Peyer's patch (tissue), 4 donors: ENCODE measurements at regions not wholly inside any gene's neighbourhood (a gene's known extent, or its start where the extent isn't known, plus 50 kb on each side); places are given as distances from the start of the nearest gene placed in this dataset.

Experiments used
- DNase-seq, 3 donors: peaks; one replicate each; pipeline ENCODE4 v3.0.0-alpha.2; 2017 to 2019
- H3K27ac ChIP-seq, 4 donors: fragments of 200-600 bp; sonication (generic); one replicate each; pipeline ENCODE4 v1.5.1; 2016 to 2019
- H3K27me3 ChIP-seq, 2 donors: fragments of 200-600 bp; sonication (generic); one replicate each; pipeline ENCODE4 v1.5.1; 2019
- H3K36me3 ChIP-seq, 3 donors: fragments of 200-600 bp; sonication (generic); one replicate each; pipeline ENCODE4 v1.5.1; 2016 to 2019
- H3K4me1 ChIP-seq, 4 donors: fragments of 200-600 bp; sonication (generic); one replicate each; pipeline ENCODE4 v1.5.1; 2016 to 2019
- H3K4me3 ChIP-seq, 4 donors: fragments of 200-600 bp; sonication (generic); 1 replicate in 3 of 4; 2 replicates in 1 of 4; pipeline ENCODE4 v1.5.1; 2016 to 2019; ENCODE audit warnings: mild to moderate bottlenecking in 1 of 4
- H3K9me3 ChIP-seq, 4 donors: fragments of 200-600 bp; sonication (generic); one replicate each; pipeline ENCODE4 v1.5.1; 2016 to 2019; ENCODE audit warnings: mild to moderate bottlenecking in 1 of 4
- CTCF ChIP-seq, 6 experiments: fragments of 450-650 bp in 4 of 6; fragments of 200-600 bp in 2 of 6; sonication (generic) in 1 of 6; IDR thresholded peaks; one replicate each; pipeline ENCODE4 v1.5.1; 2017 to 2019; ENCODE audit warnings: antibody characterized with exemption in 6 of 6, mild to moderate bottlenecking in 3 of 6, moderate library complexity in 1 of 6
- POLR2A ChIP-seq, 2 donors: fragments of 450-650 bp; IDR thresholded peaks; one replicate each; pipeline ENCODE4 v1.5.1; 2017; ENCODE audit warnings: antibody characterized with exemption in 2 of 2, mild to moderate bottlenecking in 2 of 2, moderate library complexity in 2 of 2

DNA sequence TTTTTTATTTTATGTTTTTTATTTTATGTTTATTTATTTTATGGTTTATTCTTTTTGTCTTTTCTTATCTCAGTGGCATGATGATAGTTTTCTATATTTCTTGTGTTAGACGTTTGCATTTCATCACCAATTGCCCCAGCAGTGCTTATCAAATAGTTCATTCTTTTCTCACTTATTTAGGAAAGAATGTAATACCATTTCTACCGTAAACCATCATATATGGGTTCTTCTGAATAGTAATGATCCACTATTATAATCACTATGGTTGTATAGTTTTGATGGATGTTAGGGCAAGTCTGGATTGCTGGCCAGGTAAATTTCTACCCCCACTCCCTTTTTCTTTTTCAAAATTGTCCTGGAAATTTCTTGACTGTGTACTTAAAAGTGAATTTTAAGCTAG, 134.6 kb upstream of the FBXO33 start:
- no peaks in the 10 kb centered on the region for H3K36me3 ChIP-seq
- no peak overlapping the region for H3K4me3 ChIP-seq
- H3K4me1 ChIP-seq: no peaks in the 10 kb centered on the region
- H3K27ac ChIP-seq: no peak overlapping the region
- DNase-seq: no peak
- no peaks in the 10 kb centered on the region for H3K27me3 ChIP-seq
- H3K9me3 ChIP-seq: no peaks in the 10 kb centered on the region
- TF ChIP-seq POLR2A (IDR thresholded peaks at IDR 0.05) (no peak), CTCF (IDR thresholded peaks at IDR 0.05) (no peak)

DNA sequence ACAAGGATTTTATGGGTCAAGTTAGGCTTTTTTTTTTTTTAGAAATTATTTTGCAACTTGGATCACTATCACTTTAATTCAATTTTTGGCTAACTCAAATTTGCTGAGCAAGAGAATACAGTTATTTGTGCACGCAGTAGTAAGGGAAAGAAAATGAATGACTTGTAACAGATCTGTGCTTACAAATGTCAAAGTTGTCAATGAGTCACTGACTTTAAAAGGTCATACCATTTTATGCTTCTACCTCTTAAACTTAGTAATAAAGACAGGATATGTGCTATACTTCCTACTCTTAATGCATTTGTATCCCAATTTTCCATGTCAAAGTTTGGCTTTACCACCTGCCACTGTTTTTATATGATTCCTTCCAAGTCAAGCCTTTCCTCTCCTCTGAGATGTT, 131.1 kb upstream of the FBXO33 start:
- no peak overlapping the region for H3K4me3 ChIP-seq
- no peaks in the 10 kb centered on the region for H3K27me3 ChIP-seq
- TF ChIP-seq CTCF (IDR thresholded peaks at IDR 0.05) (no peak), POLR2A (IDR thresholded peaks at IDR 0.05) (no peak)
- H3K9me3 ChIP-seq: peaks cover 0 to 8% (median 0%) of the 10 kb centered on the region in 4 donors
- H3K4me1 ChIP-seq: no peaks in the 10 kb centered on the region
- H3K36me3 ChIP-seq: no peaks in the 10 kb centered on the region
- no peak overlapping the region for H3K27ac ChIP-seq
- DNase-seq: no peak

DNA sequence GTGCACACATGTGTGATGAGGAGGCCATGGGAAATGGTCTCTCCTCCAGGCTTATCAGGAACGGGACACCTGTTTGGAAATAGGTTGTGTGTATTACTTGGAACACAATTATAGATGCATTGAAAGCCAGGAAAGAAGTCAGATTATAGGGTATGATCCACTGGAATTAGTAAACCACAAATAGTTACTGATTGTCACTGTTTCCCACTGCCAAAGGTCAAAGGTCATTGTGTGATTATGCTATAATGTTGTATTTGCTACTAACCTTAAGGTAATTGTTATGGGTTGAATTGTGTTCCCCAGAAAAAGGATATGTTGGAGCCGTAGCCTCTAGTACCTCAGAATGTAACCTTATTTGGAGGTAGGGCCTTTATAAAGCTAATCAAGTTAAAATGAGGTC, 129.9 kb upstream of the FBXO33 start:
- Histone ChIP-seq H3K27me3 (no peaks in the 10 kb centered on the region), H3K9me3 (peaks cover 0 to 13% (median 0%) of the 10 kb centered on the region in 4 donors), H3K4me3 (no peak overlapping the region), H3K4me1 (no peaks in the 10 kb centered on the region), H3K27ac (no peak overlapping the region), H3K36me3 (no peaks in the 10 kb centered on the region)
- DNase-seq: no peak
- TF ChIP-seq CTCF (IDR thresholded peaks at IDR 0.05) (no peak), POLR2A (IDR thresholded peaks at IDR 0.05) (no peak)

DNA sequence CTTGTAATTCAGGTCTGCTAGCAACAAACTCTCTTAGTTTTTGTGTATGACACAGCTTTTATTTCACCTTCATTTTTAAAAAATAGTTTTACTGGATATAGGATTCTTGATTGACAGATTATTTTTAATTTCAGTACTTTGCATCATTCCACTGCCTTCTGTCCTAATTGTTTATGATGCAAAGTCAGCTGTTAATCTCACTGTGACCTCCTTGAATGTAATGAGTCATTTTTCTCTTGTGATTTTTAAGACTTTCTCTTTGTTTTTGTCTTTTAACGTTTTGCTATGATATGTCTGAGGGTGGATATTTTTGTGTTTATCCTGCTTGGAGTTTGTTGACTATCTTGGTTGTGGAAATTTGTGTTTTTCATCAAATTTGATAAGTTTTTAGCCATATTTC, 126.3 kb upstream of the FBXO33 start:
- Histone ChIP-seq H3K9me3 (peaks cover 0 to 13% (median 0%) of the 10 kb centered on the region in 4 donors), H3K27ac (no peak overlapping the region), H3K4me1 (no peaks in the 10 kb centered on the region), H3K36me3 (no peaks in the 10 kb centered on the region), H3K27me3 (no peaks in the 10 kb centered on the region), H3K4me3 (no peak overlapping the region)
- no peak for DNase-seq
- TF ChIP-seq POLR2A (IDR thresholded peaks at IDR 0.05) (no peak), CTCF (IDR thresholded peaks at IDR 0.05) (no peak)

GRCh38 chr14:39555749-39556148, 123.5 kb upstream of the FBXO33 start:
- Histone ChIP-seq H3K36me3 (no peaks in the 10 kb centered on the region), H3K4me3 (no peak overlapping the region), H3K9me3 (peaks cover 0 to 10% (median 0%) of the 10 kb centered on the region in 4 donors), H3K4me1 (no peaks in the 10 kb centered on the region), H3K27me3 (no peaks in the 10 kb centered on the region), H3K27ac (no peak overlapping the region)
- TF ChIP-seq POLR2A (IDR thresholded peaks at IDR 0.05) (no peak), CTCF (IDR thresholded peaks at IDR 0.05) (no peak)
- DNase-seq: no peak

DNA sequence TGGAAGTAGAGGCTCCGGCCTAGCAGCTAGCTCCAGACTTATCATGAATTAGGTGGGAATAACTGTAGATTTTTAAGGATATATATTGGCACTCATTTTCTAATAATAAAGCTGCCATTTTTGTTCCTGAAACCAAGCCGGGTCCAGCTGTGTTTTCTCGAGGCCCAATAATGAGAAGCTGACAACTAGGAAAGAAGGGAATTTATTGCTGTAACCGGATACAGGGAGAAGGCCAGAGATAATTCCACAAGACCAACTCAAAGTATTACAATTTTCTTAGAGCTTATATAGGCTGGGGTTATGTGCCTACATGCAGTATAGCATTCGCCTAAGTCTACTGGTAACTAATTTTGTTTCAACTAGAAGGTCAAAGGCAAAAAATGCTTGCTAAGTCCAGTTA, 122.3 kb upstream of the FBXO33 start:
- H3K4me3 ChIP-seq: no peak overlapping the region
- DNase-seq: no peak
- peaks cover 0 to 9% (median 0%) of the 10 kb centered on the region in 4 donors for H3K9me3 ChIP-seq
- no peak overlapping the region for H3K27ac ChIP-seq
- H3K4me1 ChIP-seq: no peaks in the 10 kb centered on the region
- TF ChIP-seq CTCF (IDR thresholded peaks at IDR 0.05) (no peak), POLR2A (IDR thresholded peaks at IDR 0.05) (no peak)
- H3K27me3 ChIP-seq: no peaks in the 10 kb centered on the region
- H3K36me3 ChIP-seq: no peaks in the 10 kb centered on the region
